Uterus (tissue), 2 donors: ENCODE measurements at regions not wholly inside any gene's neighbourhood (a gene's known extent, or its start where the extent isn't known, plus 50 kb on each side); places are given as distances from the start of the nearest gene placed in this dataset.

ENCODE experiments used
- CTCF ChIP-seq, 4 experiments: fragments of 200-600 bp in 2 of 4; fragments of 450-650 bp in 2 of 4; sonication (generic) in 2 of 4; IDR thresholded peaks; one replicate each; pipeline ENCODE4 v1.5.1; 2016 to 2019; ENCODE audit warnings: antibody characterized with exemption in 4 of 4, mild to moderate bottlenecking in 2 of 4, moderate library complexity in 1 of 4
- POLR2A ChIP-seq, 2 donors: fragments of 450-650 bp; IDR thresholded peaks; one replicate each; pipeline ENCODE4 v1.6.1; 2016; ENCODE audit warnings: antibody characterized with exemption in 2 of 2, mild to moderate bottlenecking in 1 of 2, moderate library complexity in 1 of 2

DNA sequence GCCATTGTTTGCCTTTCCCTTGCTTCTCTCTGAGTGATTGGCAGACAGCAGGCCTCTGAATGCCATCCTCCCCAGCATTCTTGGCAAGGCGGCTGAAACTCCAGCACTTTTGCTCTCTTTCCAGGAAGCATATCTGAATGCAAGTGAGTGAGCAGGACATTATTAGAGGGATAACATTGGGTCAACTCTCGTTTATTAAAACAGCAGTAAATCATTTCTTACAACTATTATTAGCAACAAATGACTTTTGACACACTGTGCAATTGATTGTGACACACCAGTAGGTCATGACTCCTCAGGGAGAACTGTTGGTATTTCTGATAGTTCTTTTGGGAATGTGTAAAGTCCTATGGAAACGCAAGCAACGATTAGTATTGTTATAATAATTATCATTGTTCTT is 103.8 kb downstream of the EFNB1 start:
- TF ChIP-seq CTCF (IDR thresholded peaks at IDR 0.05): no peak
- TF ChIP-seq POLR2A (IDR thresholded peaks at IDR 0.05): no peak
